ENCODE measurements at regions not wholly inside any gene's neighbourhood (a gene's known extent, or its start where the extent isn't known, plus 50 kb on each side); places are given as distances from the start of the nearest gene placed in this dataset.

DNA sequence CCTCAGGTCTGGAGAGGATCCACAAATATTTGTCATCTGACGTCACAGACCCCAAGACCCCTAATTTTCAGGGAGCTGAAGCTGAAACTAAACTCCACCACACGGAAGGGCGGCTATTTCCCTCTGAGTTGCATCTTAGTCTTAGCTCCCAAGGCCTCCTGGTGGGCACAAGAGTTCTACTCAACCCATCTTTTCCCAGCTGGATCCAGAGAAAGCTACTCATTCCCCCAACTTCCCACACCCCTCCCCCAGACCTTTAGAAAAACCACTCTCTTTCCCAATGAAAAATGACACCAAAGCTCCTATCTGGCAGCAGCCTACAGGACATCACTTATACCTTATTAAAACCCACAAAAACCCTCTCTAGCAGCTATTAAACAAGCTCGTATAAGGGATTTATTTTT, 67.1 kb upstream of the SLC1A1 start:
- H3K27me3 ChIP-seq (ENCODE audit: control insufficient read depth, low read length) = no peaks in the 10 kb centered on the region
- 0 out of 2 replicates have a peak, but pooled peaks cover 3% of the 10 kb centered on the region for H3K4me1 ChIP-seq (ENCODE audit: control insufficient read depth, low read length)
- no peak overlapping the region for H3K4me2 ChIP-seq (ENCODE audit: low read length)
- H3K79me2 ChIP-seq (ENCODE audit: control insufficient read depth, low read length) = no peaks in the 10 kb centered on the region
- TF ChIP-seq EZH2phosphoT487 (IDR thresholded peaks at IDR 0.05; ENCODE audit: borderline replicate concordance, low read length) (no peak), CTCF (IDR thresholded peaks at IDR 0.05; ENCODE audit: low read depth, low read length, poor library complexity, severe bottlenecking) (no peak)
- no peak overlapping the region for H3K27ac ChIP-seq (ENCODE audit: low read depth, low read length)
- H3F3A ChIP-seq (ENCODE audit: control insufficient read depth, insufficient read depth) = no peaks in the 10 kb centered on the region
- no peaks in the 10 kb centered on the region for H3K9me2 ChIP-seq (replicated peaks; ENCODE audit: control insufficient read depth, low read length)
- H3K9me3 ChIP-seq (ENCODE audit: control insufficient read depth, insufficient read depth, low read length) = no peaks in the 10 kb centered on the region
- H4K20me1 ChIP-seq (ENCODE audit: control insufficient read depth, insufficient read depth, low read depth, low read length) = no peaks in the 10 kb centered on the region
- H3K4me3 ChIP-seq (ENCODE audit: low read length) = no peak overlapping the region
- H3K36me3 ChIP-seq (ENCODE audit: control insufficient read depth, low read length) = no peaks in the 10 kb centered on the region

GRCh38 chr9:4422495-4422894, 67.8 kb upstream of the SLC1A1 start:
- Histone ChIP-seq H3K9me2 (replicated peaks; ENCODE audit: control insufficient read depth, low read length) (no peaks in the 10 kb centered on the region), H3K4me3 (ENCODE audit: low read length) (no peak overlapping the region), H3K9me3 (ENCODE audit: control insufficient read depth, insufficient read depth, low read length) (no peaks in the 10 kb centered on the region), H3K79me2 (ENCODE audit: control insufficient read depth, low read length) (no peaks in the 10 kb centered on the region), H3F3A (ENCODE audit: control insufficient read depth, insufficient read depth) (no peaks in the 10 kb centered on the region), H3K27ac (ENCODE audit: low read depth, low read length) (no peak overlapping the region), H3K36me3 (ENCODE audit: control insufficient read depth, low read length) (no peaks in the 10 kb centered on the region), H3K4me2 (ENCODE audit: low read length) (no peak overlapping the region), H4K20me1 (ENCODE audit: control insufficient read depth, insufficient read depth, low read depth, low read length) (no peaks in the 10 kb centered on the region), H3K27me3 (ENCODE audit: control insufficient read depth, low read length) (no peaks in the 10 kb centered on the region), H3K4me1 (ENCODE audit: control insufficient read depth, low read length) (0 out of 2 replicates have a peak, but pooled peaks cover 3% of the 10 kb centered on the region)
- no peak for TF ChIP-seq EZH2phosphoT487 (IDR thresholded peaks at IDR 0.05; ENCODE audit: borderline replicate concordance, low read length)
- TF ChIP-seq CTCF (IDR thresholded peaks at IDR 0.05; ENCODE audit: low read depth, low read length, poor library complexity, severe bottlenecking) = no peak

- H3K4me2 ChIP-seq (ENCODE audit: low read length) = no peak overlapping the region
Measured at GRCh38 chr9:4421847-4422246, 68.4 kb upstream of the SLC1A1 start.

More at GRCh38 chr9:4421847-4422246, 68.4 kb upstream of the SLC1A1 start:
- no peak for TF ChIP-seq EZH2phosphoT487 (IDR thresholded peaks at IDR 0.05; ENCODE audit: borderline replicate concordance, low read length)
- TF ChIP-seq CTCF (IDR thresholded peaks at IDR 0.05; ENCODE audit: low read depth, low read length, poor library complexity, severe bottlenecking) = no peak
- no peaks in the 10 kb centered on the region for H3K36me3 ChIP-seq (ENCODE audit: control insufficient read depth, low read length)
- H3K27me3 ChIP-seq (ENCODE audit: control insufficient read depth, low read length) = no peaks in the 10 kb centered on the region
- H4K20me1 ChIP-seq (ENCODE audit: control insufficient read depth, insufficient read depth, low read depth, low read length) = no peaks in the 10 kb centered on the region
- H3F3A ChIP-seq (ENCODE audit: control insufficient read depth, insufficient read depth) = no peaks in the 10 kb centered on the region
- no peaks in the 10 kb centered on the region for H3K79me2 ChIP-seq (ENCODE audit: control insufficient read depth, low read length)
- H3K9me3 ChIP-seq (ENCODE audit: control insufficient read depth, insufficient read depth, low read length) = no peaks in the 10 kb centered on the region
- no peak overlapping the region for H3K27ac ChIP-seq (ENCODE audit: low read depth, low read length)
- H3K9me2 ChIP-seq (replicated peaks; ENCODE audit: control insufficient read depth, low read length) = no peaks in the 10 kb centered on the region
- H3K4me1 ChIP-seq (ENCODE audit: control insufficient read depth, low read length) = 0 out of 2 replicates have a peak, but pooled peaks cover 3% of the 10 kb centered on the region
- H3K4me3 ChIP-seq (ENCODE audit: low read length) = no peak overlapping the region

Data from DOHH2 (cell line).